Mucosa of rectum (tissue), 2 donors: ENCODE measurements at regions not wholly inside any gene's neighbourhood (a gene's known extent, or its start where the extent isn't known, plus 50 kb on each side); places are given as distances from the start of the nearest gene placed in this dataset.

Experiments
- H3K27ac ChIP-seq, 2 donors: one replicate each; pipeline ENCODE4 v1.7.0; 2013; ENCODE audit warnings: inconsistent platforms in 2 of 2, low read depth in 2 of 2, low read length in 2 of 2
- H3K27me3 ChIP-seq, 2 donors: one replicate each; pipeline ENCODE4 v1.7.0; 2013; ENCODE audit warnings: low read length in 2 of 2; ENCODE audit not compliant: control insufficient read depth in 2 of 2, insufficient read depth in 2 of 2
- H3K36me3 ChIP-seq, 2 donors: one replicate each; pipeline ENCODE4 v1.7.0; 2013; ENCODE audit warnings: low read length in 2 of 2; ENCODE audit not compliant: control insufficient read depth in 2 of 2, insufficient read depth in 2 of 2
- H3K4me1 ChIP-seq, 2 donors: one replicate each; pipeline ENCODE4 v1.7.0; 2013; ENCODE audit warnings: low read length in 2 of 2, mild to moderate bottlenecking in 1 of 2; ENCODE audit not compliant: control insufficient read depth in 2 of 2, insufficient read depth in 2 of 2
- H3K4me3 ChIP-seq, 2 donors: one replicate each; pipeline ENCODE4 v1.7.0; 2013; ENCODE audit warnings: low read length in 2 of 2
- H3K9ac ChIP-seq, 2 donors: one replicate each; pipeline ENCODE4 v1.7.0; 2013; ENCODE audit warnings: low read length in 2 of 2, low read depth in 1 of 2, mild to moderate bottlenecking in 1 of 2
- H3K9me3 ChIP-seq, 2 donors: one replicate each; pipeline ENCODE4 v1.7.0; 2013; ENCODE audit warnings: low read length in 2 of 2; ENCODE audit not compliant: control insufficient read depth in 2 of 2
- donor health status: healthy.
- donor health status: Normal muscosa, but diverticular disease.

DNA sequence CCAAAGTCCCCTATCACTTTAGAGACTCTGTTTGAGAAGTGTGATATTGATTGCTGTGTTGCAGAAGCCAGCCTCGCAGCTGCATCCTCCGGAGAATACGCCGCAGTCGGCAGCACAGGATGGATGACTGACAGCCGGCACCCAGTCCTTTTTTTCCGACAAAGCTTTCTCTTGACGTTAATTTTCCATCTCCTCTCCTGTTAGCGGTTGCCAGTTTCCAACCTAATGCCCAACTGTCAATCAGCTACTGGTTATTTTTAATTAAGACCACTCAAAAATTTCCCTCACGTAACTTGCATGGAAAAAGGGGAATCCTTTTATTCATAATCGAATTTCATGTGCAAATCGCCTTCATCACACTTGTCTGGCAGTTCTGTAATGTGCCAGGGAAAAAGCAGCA is 953.9 kb downstream of the CDH11 start:
- Histone ChIP-seq H3K4me1 (no peaks in the 10 kb centered on the region), H3K9ac (no peak overlapping the region), H3K4me3 (no peak overlapping the region), H3K27ac (no peak overlapping the region), H3K9me3 (no peaks in the 10 kb centered on the region), H3K27me3 (no peaks in the 10 kb centered on the region), H3K36me3 (no peaks in the 10 kb centered on the region)

- Histone ChIP-seq H3K4me1 (no peaks in the 10 kb centered on the region), H3K4me3 (no peak overlapping the region)
These were observed 956.5 kb downstream of the CDH11 start for GRCh38 chr16:64165368-64165767.

DNA sequence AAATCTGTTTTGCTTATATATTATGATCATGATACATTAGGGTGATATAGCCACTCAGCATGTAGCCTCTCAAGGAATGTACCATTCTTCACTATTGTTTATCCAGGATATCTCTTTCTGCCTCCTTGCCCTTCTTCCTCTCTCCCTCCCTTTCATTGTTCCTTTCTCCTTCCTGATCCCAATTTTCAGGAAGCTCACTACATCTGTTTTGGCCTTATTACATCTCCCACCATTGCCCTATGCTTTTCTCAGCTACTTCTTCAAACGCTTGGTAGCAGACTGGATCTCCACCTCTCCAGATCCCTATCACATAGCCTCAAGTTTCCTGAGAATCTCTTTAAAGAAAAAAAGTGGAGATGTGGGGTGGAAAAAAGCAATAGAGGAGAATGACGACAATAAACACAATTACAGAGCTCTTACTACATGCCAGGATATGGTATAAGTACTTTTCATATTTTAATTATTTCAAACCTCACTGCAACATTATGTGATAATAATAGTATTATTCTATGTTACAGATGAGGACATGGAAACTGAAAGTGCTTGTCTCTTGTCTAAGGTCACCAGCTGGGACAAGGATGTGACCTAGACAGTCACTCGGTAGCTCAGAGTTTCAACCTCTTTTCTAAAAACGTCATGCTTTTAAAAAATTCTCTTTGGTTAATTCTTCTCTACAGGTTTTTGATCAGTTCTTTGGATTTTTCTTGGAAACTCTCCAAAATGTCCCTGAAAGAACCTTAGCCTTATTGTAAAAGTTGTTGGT is 959.1 kb downstream of the CDH11 start:
- no peak overlapping the region for H3K27ac ChIP-seq
- no peaks in the 10 kb centered on the region for H3K27me3 ChIP-seq
- no peaks in the 10 kb centered on the region for H3K9me3 ChIP-seq
- no peaks in the 10 kb centered on the region for H3K36me3 ChIP-seq
- no peaks in the 10 kb centered on the region for H3K4me1 ChIP-seq
- H3K4me3 ChIP-seq: no peak overlapping the region
- H3K9ac ChIP-seq: no peak overlapping the region

More at GRCh38 chr16:64165368-64165767, 956.5 kb downstream of the CDH11 start:
- H3K36me3 ChIP-seq: no peaks in the 10 kb centered on the region
- H3K27ac ChIP-seq: no peak overlapping the region
- no peaks in the 10 kb centered on the region for H3K9me3 ChIP-seq
- H3K27me3 ChIP-seq: no peaks in the 10 kb centered on the region
- H3K9ac ChIP-seq: no peak overlapping the region

DNA sequence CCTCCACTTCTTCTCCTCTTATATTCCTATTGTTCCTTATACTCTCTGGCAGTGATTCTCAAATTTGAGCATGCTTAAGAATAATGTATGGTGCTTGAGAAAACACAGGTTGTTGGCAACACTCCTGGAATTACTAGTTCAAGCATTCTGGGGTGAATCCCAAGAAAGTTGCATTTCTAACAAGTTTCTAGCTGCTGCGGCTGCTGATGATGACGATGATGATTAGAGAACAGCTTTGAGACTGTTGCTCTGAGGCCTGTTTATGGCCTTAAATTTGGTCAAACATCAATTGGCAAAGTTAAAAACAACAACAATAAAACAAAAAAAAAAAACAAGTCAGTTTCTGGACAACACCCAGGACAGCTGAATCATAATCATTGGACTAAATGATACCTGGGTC is 961.9 kb downstream of the CDH11 start:
- H3K9ac ChIP-seq: no peak overlapping the region
- H3K27ac ChIP-seq: no peak overlapping the region
- H3K4me1 ChIP-seq: no peaks in the 10 kb centered on the region
- H3K27me3 ChIP-seq: no peaks in the 10 kb centered on the region
- H3K36me3 ChIP-seq: no peaks in the 10 kb centered on the region
- no peak overlapping the region for H3K4me3 ChIP-seq
- no peaks in the 10 kb centered on the region for H3K9me3 ChIP-seq

DNA sequence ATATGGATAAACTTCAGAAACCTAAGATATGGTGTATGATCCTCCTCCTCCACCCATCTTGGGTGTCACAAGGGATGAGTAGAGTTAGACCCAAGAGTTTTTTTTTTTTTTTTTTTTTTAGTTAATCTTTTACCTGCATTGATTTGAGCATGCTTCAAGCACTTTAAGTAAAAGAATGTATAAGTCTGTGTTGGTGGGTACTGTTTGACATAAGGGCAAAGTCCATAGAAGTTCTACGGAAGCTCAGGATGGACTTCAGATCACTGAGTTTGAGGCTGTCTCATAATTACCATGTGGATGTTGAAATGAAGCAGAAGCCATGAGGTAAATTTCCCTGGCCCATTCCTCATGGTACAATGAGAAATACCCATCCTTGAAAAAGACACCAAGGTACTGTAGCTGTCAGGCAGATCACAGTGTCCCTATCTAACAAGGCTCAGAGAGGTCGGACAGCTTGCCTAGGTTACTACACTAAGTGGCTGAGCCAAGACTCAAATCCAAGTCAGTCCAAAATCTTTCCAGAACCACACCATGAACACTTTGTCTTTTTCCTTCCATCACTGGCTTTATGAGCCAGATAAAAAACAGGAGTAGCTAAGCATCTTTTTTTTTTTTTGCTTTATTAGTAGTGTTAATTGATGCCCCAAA is 962.8 kb downstream of the CDH11 start:
- Histone ChIP-seq H3K36me3 (no peaks in the 10 kb centered on the region), H3K27me3 (no peaks in the 10 kb centered on the region), H3K9me3 (no peaks in the 10 kb centered on the region), H3K9ac (no peak overlapping the region), H3K4me3 (no peak overlapping the region), H3K4me1 (no peaks in the 10 kb centered on the region), H3K27ac (no peak overlapping the region)

DNA sequence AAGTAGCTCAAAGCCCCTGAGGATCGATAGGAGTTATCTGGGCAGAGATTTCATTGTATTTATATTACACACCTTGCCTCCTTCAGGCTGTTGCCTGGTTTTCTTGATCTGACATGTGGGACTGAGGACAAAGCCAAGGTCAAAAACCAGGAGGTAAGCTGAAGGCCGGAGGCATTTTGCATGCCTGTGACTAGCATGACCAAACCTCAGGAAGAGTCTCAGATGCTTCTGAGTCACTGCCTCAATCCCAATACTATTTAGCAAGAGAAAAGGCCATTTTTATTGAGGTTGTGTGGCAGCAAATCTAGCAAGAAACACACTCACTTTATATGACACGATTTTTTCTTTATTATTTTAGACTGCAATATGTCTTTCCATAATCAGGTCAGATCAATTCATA is 968.1 kb downstream of the CDH11 start:
- Histone ChIP-seq H3K4me3 (no peak overlapping the region), H3K27me3 (no peaks in the 10 kb centered on the region), H3K9ac (no peak overlapping the region), H3K36me3 (no peaks in the 10 kb centered on the region), H3K4me1 (no peaks in the 10 kb centered on the region), H3K9me3 (no peaks in the 10 kb centered on the region), H3K27ac (no peak overlapping the region)

GRCh38 chr16:64151990-64152767 is 969.7 kb downstream of the CDH11 start:
- H3K4me3 ChIP-seq: no peak overlapping the region
- H3K36me3 ChIP-seq: no peaks in the 10 kb centered on the region
- H3K27me3 ChIP-seq: no peaks in the 10 kb centered on the region
- no peak overlapping the region for H3K9ac ChIP-seq
- H3K27ac ChIP-seq: no peak overlapping the region
- no peaks in the 10 kb centered on the region for H3K4me1 ChIP-seq
- H3K9me3 ChIP-seq: no peaks in the 10 kb centered on the region

DNA sequence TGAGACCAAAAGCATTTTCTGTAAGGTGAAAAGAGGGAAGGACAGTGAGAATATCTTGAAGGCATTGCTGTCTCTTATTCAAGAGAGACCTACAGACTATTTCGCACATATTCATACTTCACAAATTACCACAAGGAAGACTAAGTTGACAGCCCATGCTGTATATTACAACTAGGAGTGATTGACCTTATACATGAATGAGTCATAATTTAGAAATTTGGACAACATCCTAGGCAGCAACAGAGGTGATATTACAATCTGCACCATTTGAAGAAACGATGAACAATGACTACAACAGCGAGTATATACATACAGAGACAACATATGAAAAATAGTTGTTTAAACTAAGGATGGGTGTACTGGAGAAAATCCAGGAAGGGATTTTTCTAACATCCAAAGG is 971.7 kb downstream of the CDH11 start:
- Histone ChIP-seq H3K4me3 (no peak overlapping the region), H3K27me3 (no peaks in the 10 kb centered on the region), H3K4me1 (no peaks in the 10 kb centered on the region), H3K27ac (no peak overlapping the region), H3K9ac (no peak overlapping the region), H3K36me3 (no peaks in the 10 kb centered on the region), H3K9me3 (no peaks in the 10 kb centered on the region)

DNA sequence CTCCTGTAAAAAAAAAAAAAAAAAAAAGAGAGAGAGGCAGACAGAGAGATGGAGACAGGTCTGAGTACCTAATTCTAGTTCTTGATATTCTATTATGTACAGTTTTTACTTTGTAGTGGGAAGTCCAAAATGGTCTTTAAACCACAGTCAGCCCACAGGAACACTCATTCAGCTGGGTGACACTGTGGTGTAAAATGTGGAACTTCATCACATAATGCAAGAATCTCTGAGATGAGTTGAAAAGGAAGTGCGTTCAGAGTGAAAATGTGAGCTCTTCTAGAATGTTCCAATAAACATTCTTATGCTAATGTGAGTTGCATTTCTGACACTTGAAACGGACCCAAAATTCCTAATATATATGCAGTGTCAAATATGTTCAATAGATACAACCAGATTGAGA is 972.1 kb downstream of the CDH11 start:
- H3K27ac ChIP-seq: no peak overlapping the region
- H3K9ac ChIP-seq: no peak overlapping the region
- no peaks in the 10 kb centered on the region for H3K27me3 ChIP-seq
- no peak overlapping the region for H3K4me3 ChIP-seq
- H3K9me3 ChIP-seq: no peaks in the 10 kb centered on the region
- no peaks in the 10 kb centered on the region for H3K36me3 ChIP-seq
- H3K4me1 ChIP-seq: no peaks in the 10 kb centered on the region

DNA sequence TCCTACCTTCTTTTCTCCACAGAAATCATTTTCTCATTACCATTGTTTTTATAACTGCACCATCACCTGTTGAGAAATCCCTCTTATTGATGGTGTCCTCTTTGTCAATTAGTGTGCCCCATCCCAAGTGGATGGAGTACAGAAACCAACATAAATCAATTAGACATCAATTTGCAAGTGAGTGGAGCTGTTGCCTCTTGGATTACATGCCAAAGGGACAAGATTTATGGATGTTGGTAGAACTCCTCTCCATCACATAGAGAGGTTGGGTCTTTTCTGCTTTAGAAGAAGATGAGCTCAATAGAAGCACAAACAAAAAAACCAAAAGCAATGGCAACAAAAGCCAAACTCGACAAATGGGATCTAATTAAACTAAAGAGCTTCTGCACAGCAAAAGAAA is 973.5 kb downstream of the CDH11 start:
- Histone ChIP-seq H3K36me3 (no peaks in the 10 kb centered on the region), H3K4me3 (no peak overlapping the region), H3K9ac (no peak overlapping the region), H3K27me3 (no peaks in the 10 kb centered on the region), H3K27ac (no peak overlapping the region), H3K9me3 (no peaks in the 10 kb centered on the region), H3K4me1 (no peaks in the 10 kb centered on the region)
